H1 (cell line): ENCODE measurements at regions not wholly inside any gene's neighbourhood (a gene's known extent, or its start where the extent isn't known, plus 50 kb on each side); places are given as distances from the start of the nearest gene placed in this dataset.

ENCODE experiments used
- CTCF ChIA-PET: fragments of 300-600 bp; sonication (Branson Sonifier 250); formaldehyde crosslinking; loops from one replicate; lab custom pipeline; 2021; ENCODE audit not compliant: partially characterized antibody; lab: Charles Lee
- POLR2A ChIA-PET: fragments of 300-600 bp; sonication (Branson Sonifier 250); formaldehyde crosslinking; loops from one replicate; lab custom pipeline; 2021; ENCODE audit warnings: inconsistent platforms; ENCODE audit not compliant: partially characterized antibody; lab: Charles Lee
- DNase-seq, 2 experiments: peaks; one replicate each; pipeline versions ENCODE4 v3.0.0 to v3.0.0-alpha.2; 2010 to 2022; ENCODE audit warnings: low spot score in 2 of 2, low read depth in 1 of 2, mixed read lengths in 1 of 2
- FAIRE-seq: peaks from 2 replicates; lab custom pipeline; 2011; peaks lifted over from hg19 to GRCh38; lab: Jason Lieb, UNC
- H2AFZ ChIP-seq: 2 replicates; pipeline ENCODE4 v1.8.1; 2012; ENCODE audit warnings: low read length, inconsistent platforms
- H2AK5ac ChIP-seq: 2 replicates; pipeline ENCODE4 v1.6.1; 2013; ENCODE audit warnings: low read depth, low read length
- H2BK120ac ChIP-seq: replicated peaks from 2 replicates; pipeline ENCODE3; 2013; ENCODE audit warnings: low read depth, low read length, inconsistent platforms
- H2BK12ac ChIP-seq: 2 replicates; pipeline ENCODE4 v1.6.1; 2013; ENCODE audit warnings: low read depth, low read length
- H2BK15ac ChIP-seq: 2 replicates; pipeline ENCODE4 v1.6.1; 2013; ENCODE audit warnings: low read length
- H2BK20ac ChIP-seq: 2 replicates; pipeline ENCODE4 v1.6.1; 2013; ENCODE audit warnings: low read length
- H2BK5ac ChIP-seq: 2 replicates; pipeline ENCODE4 v1.6.1; 2013; ENCODE audit warnings: low read depth, low read length
- H3K14ac ChIP-seq: 2 replicates; pipeline ENCODE4 v1.6.1; 2013; ENCODE audit warnings: inconsistent platforms; ENCODE audit not compliant: insufficient read length
- H3K18ac ChIP-seq: 2 replicates; pipeline ENCODE4 v1.6.1; 2013; ENCODE audit warnings: low read length; ENCODE audit errors: extremely low read depth
- H3K23ac ChIP-seq: 2 replicates; pipeline ENCODE4 v1.6.1; 2013; ENCODE audit warnings: inconsistent platforms; ENCODE audit not compliant: insufficient read length
- H3K23me2 ChIP-seq: 2 replicates; pipeline ENCODE4 v1.6.1; 2013; ENCODE audit warnings: low read depth, low read length
- H3K27ac ChIP-seq: 2 replicates; pipeline ENCODE4 v1.6.1; 2011; ENCODE audit warnings: low read depth, low read length, inconsistent platforms
- H3K27me3 ChIP-seq, 4 experiments: replicated peaks in 1 of 4; 1 replicate in 1 of 4; 2 replicates in 3 of 4; pipeline versions ENCODE4 v1.6.1 to v1.8.1; 2011 to 2013; ENCODE audit warnings: low read length in 3 of 4, mild to moderate bottlenecking in 3 of 4, inconsistent platforms in 2 of 4, mixed read lengths in 2 of 4, moderate library complexity in 1 of 4; ENCODE audit not compliant: control insufficient read depth in 3 of 4, insufficient read depth in 3 of 4; ENCODE audit errors: extremely low read depth in 1 of 4
- H3K36me3 ChIP-seq, 4 experiments: 2 replicates each; pipeline versions ENCODE4 v1.6.1 to v1.8.1; 2011 to 2013; ENCODE audit warnings: mild to moderate bottlenecking in 4 of 4, low read length in 3 of 4, moderate library complexity in 2 of 4, control low read depth in 1 of 4, inconsistent platforms in 1 of 4; ENCODE audit not compliant: insufficient read depth in 4 of 4, control insufficient read depth in 2 of 4
- H3K4ac ChIP-seq: replicated peaks from 2 replicates; pipeline ENCODE3; 2013; ENCODE audit warnings: low read length, low read depth, mixed read lengths, inconsistent platforms; ENCODE audit not compliant: insufficient read length
- H3K4me1 ChIP-seq, 4 experiments: replicated peaks in 1 of 4; 1 replicate in 1 of 4; 2 replicates in 3 of 4; pipeline versions ENCODE4 v1.6.1 to v1.8.1; 2011 to 2013; ENCODE audit warnings: low read length in 3 of 4, inconsistent platforms in 2 of 4, mixed read lengths in 1 of 4; ENCODE audit not compliant: insufficient read depth in 4 of 4, control insufficient read depth in 3 of 4
- H3K4me2 ChIP-seq, 2 experiments: 2 replicates each; pipeline versions ENCODE4 v1.6.1 to v1.8.1; 2011 to 2013; ENCODE audit warnings: low read depth in 2 of 2, low read length in 2 of 2, control low read depth in 1 of 2, inconsistent platforms in 1 of 2, mild to moderate bottlenecking in 1 of 2; ENCODE audit not compliant: insufficient read depth in 1 of 2
- H3K4me3 ChIP-seq, 4 experiments: fragments of 200-600, 300-600 bp in 1 of 4; sonication (generic), shearing (Covaris generic), sonication (Bioruptor Twin) in 1 of 4; 2 replicates each; pipeline versions ENCODE4 v1.5.1 to v1.8.1; 2011 to 2016; ENCODE audit warnings: low read length in 4 of 4, low read depth in 3 of 4, control low read depth in 2 of 4, inconsistent platforms in 2 of 4, mild to moderate bottlenecking in 2 of 4, mixed read lengths in 1 of 4, moderate library complexity in 1 of 4; ENCODE audit not compliant: insufficient read depth in 2 of 4; ENCODE audit errors: extremely low read depth in 1 of 4
- H3K56ac ChIP-seq: replicated peaks from 2 replicates; pipeline ENCODE3; 2013; ENCODE audit warnings: low read depth, mild to moderate bottlenecking, mixed read lengths, low read length, inconsistent platforms; ENCODE audit not compliant: insufficient read length
- H3K79me1 ChIP-seq: 2 replicates; pipeline ENCODE4 v1.6.1; 2013; ENCODE audit warnings: low read depth, low read length, control low read depth
- H3K79me2 ChIP-seq, 2 experiments: 2 replicates each; pipeline versions ENCODE4 v1.6.1 to v1.8.1; 2012 to 2013; ENCODE audit warnings: low read length in 2 of 2, mild to moderate bottlenecking in 2 of 2, inconsistent platforms in 1 of 2; ENCODE audit not compliant: insufficient read depth in 2 of 2, control insufficient read depth in 1 of 2
- H3K9ac ChIP-seq, 4 experiments: replicated peaks in 1 of 4; 1 replicate in 1 of 4; 2 replicates in 3 of 4; pipeline versions ENCODE4 v1.6.1 to v1.8.1; 2011 to 2013; ENCODE audit warnings: low read depth in 3 of 4, low read length in 3 of 4, control low read depth in 2 of 4, mild to moderate bottlenecking in 2 of 4, moderate library complexity in 2 of 4, inconsistent platforms in 1 of 4; ENCODE audit errors: extremely low read depth in 1 of 4
- H3K9me3 ChIP-seq, 2 experiments: 2 replicates each; pipeline versions ENCODE4 v1.6.1 to v1.8.1; 2012 to 2013; ENCODE audit warnings: mild to moderate bottlenecking in 2 of 2, moderate library complexity in 2 of 2, control low read depth in 1 of 2, inconsistent platforms in 1 of 2, low read depth in 1 of 2, low read length in 1 of 2, mixed read lengths in 1 of 2; ENCODE audit not compliant: insufficient read depth in 2 of 2
- H4K20me1 ChIP-seq, 2 experiments: replicated peaks in 1 of 2; 2 replicates each; pipeline versions ENCODE3 to v1.8.1; 2011 to 2013; ENCODE audit warnings: inconsistent platforms in 2 of 2, low read length in 2 of 2, mild to moderate bottlenecking in 1 of 2; ENCODE audit not compliant: insufficient read depth in 2 of 2, control insufficient read depth in 1 of 2
- H4K5ac ChIP-seq: 2 replicates; pipeline ENCODE4 v1.6.1; 2013; ENCODE audit warnings: low read length, low read depth, mixed read lengths, inconsistent platforms; ENCODE audit not compliant: insufficient read length
- H4K8ac ChIP-seq: 2 replicates; pipeline ENCODE4 v1.8.0; 2013; ENCODE audit warnings: mild to moderate bottlenecking, moderate library complexity, low read length, inconsistent platforms; ENCODE audit not compliant: insufficient read depth; ENCODE audit errors: extremely low read depth
- H4K91ac ChIP-seq: replicated peaks from 2 replicates; pipeline ENCODE3; 2013; ENCODE audit warnings: low read length, mixed read lengths, inconsistent platforms; ENCODE audit not compliant: insufficient read length
- KDM1A ChIP-seq: fragments of 200-600, 300-600 bp; sonication (generic); IDR thresholded peaks from 2 replicates; pipeline ENCODE4 v1.7.1; 2016; ENCODE audit warnings: mild to moderate bottlenecking, low read length, borderline replicate concordance
- whole genome bisulfite sequencing, 2 experiments: shearing (Covaris generic) in 1 of 2; methylation state at CpG; one replicate each; pipeline versions ENCODE4 v1.1.6 to v1.1.7; 2013 to 2015; ENCODE audit warnings: low lambda C conversion rate in 2 of 2, mixed read lengths in 2 of 2, inconsistent platforms in 1 of 2, low coverage in 1 of 2, missing lambda C conversion rate in 1 of 2; ENCODE audit not compliant: insufficient replicate concordance in 2 of 2, insufficient coverage in 1 of 2, insufficient read length in 1 of 2; ENCODE audit errors: extremely low coverage in 1 of 2, missing lambda C conversion rate in 1 of 2; 5-methylcytosine and 5-hydroxymethylcytosine counted together
- TF ChIP-seq, protein P1 (sequence below): IDR thresholded peaks from 2 replicates; pipeline ENCODE4 v1.6.1; 2012; ENCODE audit warnings: inconsistent platforms

- Histone ChIP-seq H4K5ac (no peak overlapping the region), H3K4me3 (no peak overlapping the region), H3K4me1 (no peaks in the 10 kb centered on the region), H3K27me3 (no peaks in the 10 kb centered on the region), H2BK12ac (no peak overlapping the region), H3K4me2 (no peak overlapping the region), H2BK120ac (no peak overlapping the region), H3K9me3 (no peaks in the 10 kb centered on the region), H2AFZ (no peak overlapping the region), H3K14ac (no peak overlapping the region), H2AK5ac (no peak overlapping the region), H3K4ac (no peak overlapping the region), H4K8ac (no peak overlapping the region), H3K27ac (no peak overlapping the region), H3K9ac (no peak overlapping the region), H3K18ac (no peak overlapping the region), H3K79me1 (no peaks in the 10 kb centered on the region), H3K79me2 (no peaks in the 10 kb centered on the region), H3K36me3 (no peaks in the 10 kb centered on the region), H4K20me1 (no peaks in the 10 kb centered on the region), H2BK20ac (no peak overlapping the region), H2BK5ac (no peak overlapping the region), H3K23me2 (no peaks in the 10 kb centered on the region; the same call in 1 of the 2 replicates), H4K91ac (no peak overlapping the region), H3K23ac (no peak overlapping the region), H2BK15ac (no peak overlapping the region), H3K56ac (no peak overlapping the region)
- POLR2A ChIA-PET, result no interaction called here
- CTCF ChIA-PET, result interaction anchor here (1.2 to 1.4 kb wide), 2 partner anchors 244 to 452 kb away, joined by 3 read pairs; no protein-coding TSS in a partner anchor
- TF ChIP-seq, protein P1, sequence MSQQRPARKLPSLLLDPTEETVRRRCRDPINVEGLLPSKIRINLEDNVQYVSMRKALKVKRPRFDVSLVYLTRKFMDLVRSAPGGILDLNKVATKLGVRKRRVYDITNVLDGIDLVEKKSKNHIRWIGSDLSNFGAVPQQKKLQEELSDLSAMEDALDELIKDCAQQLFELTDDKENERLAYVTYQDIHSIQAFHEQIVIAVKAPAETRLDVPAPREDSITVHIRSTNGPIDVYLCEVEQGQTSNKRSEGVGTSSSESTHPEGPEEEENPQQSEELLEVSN, result no peak
- no peak for TF ChIP-seq KDM1A
- WGBS, 2 experiments, result 86% methylated on average over 7 of the region's 7 CpGs; no CpG with 5 or more reads in 1 of the 2 experiments
- no peak for FAIRE-seq
- no peak for DNase-seq
Measured at GRCh38 chr18:73597832-73598615, 549.6 kb downstream of the FBXO15 start.
